DND-41 (cell line): ENCODE measurements at regions not wholly inside any gene's neighbourhood (a gene's known extent, or its start where the extent isn't known, plus 50 kb on each side); places are given as distances from the start of the nearest gene placed in this dataset.

ENCODE experiments used
- ATAC-seq: fragments of 200-7000 bp; cut with Tn5 transposase; 3 replicates; pipeline ENCODE4 v1.9.1; 2021; ENCODE audit warnings: low read depth; ENCODE audit not compliant: insufficient read depth
- DNase-seq: peaks from one replicate; pipeline ENCODE4 v3.0.0-alpha.2; 2020
- H2AFZ ChIP-seq: 2 replicates; pipeline ENCODE4 v1.6.0; 2012; ENCODE audit warnings: low read depth, low read length
- H3K27ac ChIP-seq: 2 replicates; pipeline ENCODE4 v1.5.1; 2012; ENCODE audit warnings: low read length, inconsistent platforms
- H3K27me3 ChIP-seq: fragments of 200-600 bp; sonication (generic); 2 replicates; pipeline ENCODE4 v1.6.0; 2012; ENCODE audit warnings: low read length, mild to moderate bottlenecking, inconsistent platforms; ENCODE audit not compliant: insufficient read depth, poor library complexity
- H3K36me3 ChIP-seq: 2 replicates; pipeline ENCODE4 v1.5.1; 2012; ENCODE audit warnings: low read length, inconsistent platforms; ENCODE audit not compliant: insufficient read depth
- H3K4me1 ChIP-seq: 2 replicates; pipeline ENCODE4 v1.5.1; 2012; ENCODE audit warnings: mild to moderate bottlenecking, low read length; ENCODE audit not compliant: insufficient read depth
- H3K4me2 ChIP-seq: 2 replicates; pipeline ENCODE4 v1.6.0; 2012; ENCODE audit warnings: mild to moderate bottlenecking, moderate library complexity, low read length, inconsistent platforms; ENCODE audit not compliant: insufficient read depth
- H3K4me3 ChIP-seq, 2 experiments: fragments of 200-600 bp in 1 of 2; shearing (Covaris generic) in 1 of 2; 2 replicates each; pipeline ENCODE4 v1.5.1; 2012 to 2016; ENCODE audit warnings: inconsistent platforms in 2 of 2, low read length in 2 of 2, mild to moderate bottlenecking in 2 of 2, low read depth in 1 of 2, moderate library complexity in 1 of 2
- H3K79me2 ChIP-seq: 2 replicates; pipeline ENCODE4 v1.6.0; 2012; ENCODE audit warnings: low read length, inconsistent platforms; ENCODE audit not compliant: insufficient read depth
- H3K9ac ChIP-seq: 2 replicates; pipeline ENCODE4 v1.6.0; 2012; ENCODE audit warnings: low read depth, mild to moderate bottlenecking, inconsistent platforms, low read length, moderate library complexity
- H3K9me3 ChIP-seq: 2 replicates; pipeline ENCODE4 v1.5.1; 2012; ENCODE audit warnings: low read length, moderate library complexity, mild to moderate bottlenecking, inconsistent platforms; ENCODE audit not compliant: insufficient read depth, severe bottlenecking
- H4K20me1 ChIP-seq: 2 replicates; pipeline ENCODE4 v1.6.0; 2012; ENCODE audit warnings: low read length; ENCODE audit not compliant: insufficient read depth
- CTCF ChIP-seq: IDR thresholded peaks from 2 replicates; pipeline ENCODE4 v1.5.1; 2012; ENCODE audit warnings: borderline replicate concordance, low read length, moderate library complexity, mild to moderate bottlenecking; ENCODE audit not compliant: poor library complexity, severe bottlenecking; ENCODE audit errors: extremely low read depth
- EZH2 ChIP-seq: IDR thresholded peaks from 3 replicates; pipeline ENCODE4 v1.6.1; 2012; ENCODE audit warnings: borderline replicate concordance, low read depth, mild to moderate bottlenecking, moderate library complexity, low read length, inconsistent platforms; ENCODE audit not compliant: severe bottlenecking

GRCh38 chr10:77702166-77702565, 64.6 kb upstream of the KCNMA1 start:
- no peak overlapping the region for H3K27ac ChIP-seq
- no peaks in the 10 kb centered on the region for H3K36me3 ChIP-seq
- no peaks in the 10 kb centered on the region for H3K27me3 ChIP-seq
- DNase-seq (no peak), ATAC-seq (no peak)
- H3K79me2 ChIP-seq, result no peaks in the 10 kb centered on the region
- no peak overlapping the region for H3K4me3 ChIP-seq
- no peak overlapping the region for H3K4me2 ChIP-seq
- no peak overlapping the region for H3K9ac ChIP-seq
- H3K4me1 ChIP-seq, result no peaks in the 10 kb centered on the region
- H2AFZ ChIP-seq, result no peak overlapping the region
- H3K9me3 ChIP-seq, result no peaks in the 10 kb centered on the region
- TF ChIP-seq CTCF (no peak), EZH2 (no peak)
- H4K20me1 ChIP-seq, result no peaks in the 10 kb centered on the region

GRCh38 chr10:77700086-77700485, 62.5 kb upstream of the KCNMA1 start:
- H3K9me3 ChIP-seq, result no peaks in the 10 kb centered on the region
- no peak overlapping the region for H2AFZ ChIP-seq
- TF ChIP-seq CTCF, result no peak
- no peak for TF ChIP-seq EZH2
- no peaks in the 10 kb centered on the region for H3K36me3 ChIP-seq
- DNase-seq, result no peak
- H3K4me1 ChIP-seq, result no peaks in the 10 kb centered on the region
- no peak for ATAC-seq
- no peaks in the 10 kb centered on the region for H3K27me3 ChIP-seq
- H3K4me2 ChIP-seq, result no peak overlapping the region
- no peaks in the 10 kb centered on the region for H4K20me1 ChIP-seq
- no peak overlapping the region for H3K27ac ChIP-seq
- no peaks in the 10 kb centered on the region for H3K79me2 ChIP-seq
- no peak overlapping the region for H3K4me3 ChIP-seq
- H3K9ac ChIP-seq, result no peak overlapping the region

- no peaks in the 10 kb centered on the region for H3K79me2 ChIP-seq
- DNase-seq (no peak), ATAC-seq (no peak)
Observed at GRCh38 chr10:77699080-77699645, 61.6 kb upstream of the KCNMA1 start.

More at GRCh38 chr10:77699080-77699645, 61.6 kb upstream of the KCNMA1 start:
- no peaks in the 10 kb centered on the region for H4K20me1 ChIP-seq
- H3K9ac ChIP-seq, result no peak overlapping the region
- H3K27me3 ChIP-seq, result no peaks in the 10 kb centered on the region
- no peaks in the 10 kb centered on the region for H3K9me3 ChIP-seq
- no peaks in the 10 kb centered on the region for H3K36me3 ChIP-seq
- H3K4me3 ChIP-seq, result no peak overlapping the region
- no peak overlapping the region for H3K4me2 ChIP-seq
- no peak overlapping the region for H3K27ac ChIP-seq
- H2AFZ ChIP-seq, result no peak overlapping the region
- H3K4me1 ChIP-seq, result no peaks in the 10 kb centered on the region
- TF ChIP-seq EZH2 (no peak), CTCF (no peak)
